ENCODE measurements at regions not wholly inside any gene's neighbourhood (a gene's known extent, or its start where the extent isn't known, plus 50 kb on each side); places are given as distances from the start of the nearest gene placed in this dataset.

DNA sequence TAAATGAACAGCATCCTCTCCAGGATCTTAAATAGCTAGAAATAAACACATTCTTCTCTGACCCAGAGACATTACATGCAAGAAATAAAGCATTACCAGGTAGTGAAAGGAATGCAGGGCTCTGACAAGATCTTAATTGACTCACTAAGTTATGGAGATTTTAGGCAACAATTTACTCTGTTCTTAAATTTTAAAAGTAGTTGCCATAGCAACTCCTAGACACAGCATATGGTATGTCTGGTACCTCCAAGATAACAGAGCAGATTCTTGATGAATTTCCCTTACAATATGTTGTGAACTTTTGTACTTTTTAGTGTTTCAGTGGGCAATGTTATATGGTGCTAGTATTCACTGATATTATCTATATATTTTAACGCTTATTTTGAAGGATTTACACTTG is 76.7 kb upstream of the G2E3 start:
- no peak for DNase-seq (ENCODE audit: low read depth, low spot score)
- in situ Hi-C loops (cut with HindIII; ENCODE audit: low sequenced_read_pairs): no loop called here
- TF ChIP-seq, protein P1, sequence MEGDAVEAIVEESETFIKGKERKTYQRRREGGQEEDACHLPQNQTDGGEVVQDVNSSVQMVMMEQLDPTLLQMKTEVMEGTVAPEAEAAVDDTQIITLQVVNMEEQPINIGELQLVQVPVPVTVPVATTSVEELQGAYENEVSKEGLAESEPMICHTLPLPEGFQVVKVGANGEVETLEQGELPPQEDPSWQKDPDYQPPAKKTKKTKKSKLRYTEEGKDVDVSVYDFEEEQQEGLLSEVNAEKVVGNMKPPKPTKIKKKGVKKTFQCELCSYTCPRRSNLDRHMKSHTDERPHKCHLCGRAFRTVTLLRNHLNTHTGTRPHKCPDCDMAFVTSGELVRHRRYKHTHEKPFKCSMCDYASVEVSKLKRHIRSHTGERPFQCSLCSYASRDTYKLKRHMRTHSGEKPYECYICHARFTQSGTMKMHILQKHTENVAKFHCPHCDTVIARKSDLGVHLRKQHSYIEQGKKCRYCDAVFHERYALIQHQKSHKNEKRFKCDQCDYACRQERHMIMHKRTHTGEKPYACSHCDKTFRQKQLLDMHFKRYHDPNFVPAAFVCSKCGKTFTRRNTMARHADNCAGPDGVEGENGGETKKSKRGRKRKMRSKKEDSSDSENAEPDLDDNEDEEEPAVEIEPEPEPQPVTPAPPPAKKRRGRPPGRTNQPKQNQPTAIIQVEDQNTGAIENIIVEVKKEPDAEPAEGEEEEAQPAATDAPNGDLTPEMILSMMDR (IDR thresholded peaks at IDR 0.05; ENCODE audit: low read depth, low read length): no peak
- no peak overlapping the region for H3K4me3 ChIP-seq (ENCODE audit: low read depth, low read length)

GRCh38 chr14:30484201-30484600 is 74.8 kb upstream of the G2E3 start:
- no peak overlapping the region for H3K4me3 ChIP-seq (ENCODE audit: low read depth, low read length)
- TF ChIP-seq, protein P1 (IDR thresholded peaks at IDR 0.05; ENCODE audit: low read depth, low read length): no peak
- in situ Hi-C loops (cut with HindIII; ENCODE audit: low sequenced_read_pairs): no loop called here
- DNase-seq (ENCODE audit: low read depth, low spot score): no peak

DNA sequence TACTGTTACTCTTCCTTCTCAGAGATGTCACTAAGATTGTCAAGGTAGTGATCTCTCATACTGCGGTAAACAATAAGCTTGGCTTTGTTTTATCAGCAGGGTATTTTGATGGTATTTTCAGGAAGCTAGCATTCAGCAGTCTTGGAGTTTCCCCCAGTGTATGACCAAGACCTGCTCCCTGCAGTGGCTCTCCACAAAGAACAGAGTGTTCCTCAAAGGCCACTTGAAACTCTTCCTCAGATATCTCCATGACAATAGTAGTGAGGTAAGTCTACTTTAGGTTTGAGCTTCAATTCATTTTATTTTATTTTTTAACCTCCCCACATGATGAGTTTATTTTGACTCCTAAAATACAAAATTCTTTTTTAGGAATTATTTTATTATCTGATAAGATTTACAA is 74.0 kb upstream of the G2E3 start:
- in situ Hi-C loops (cut with HindIII; ENCODE audit: low sequenced_read_pairs): no loop called here

DNA sequence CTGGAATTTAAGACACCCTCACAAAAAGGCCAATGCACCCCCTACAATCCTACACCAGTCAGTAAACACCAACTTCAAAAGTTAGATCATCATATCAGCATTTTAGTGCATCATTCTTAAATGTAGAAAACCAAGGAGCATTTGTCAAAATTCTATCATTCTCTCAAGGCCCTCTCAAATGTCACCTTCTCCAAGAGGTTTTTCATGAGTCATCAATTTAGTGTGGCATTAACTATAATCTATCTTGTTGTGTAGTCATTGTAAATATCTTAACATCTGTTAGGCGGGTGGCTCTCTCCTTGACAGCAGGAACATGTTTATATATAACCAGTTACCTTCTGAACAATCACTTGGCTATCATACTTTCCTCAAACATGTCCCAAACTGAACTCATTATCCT is 62.1 kb upstream of the G2E3 start:
- H3K4me3 ChIP-seq (ENCODE audit: low read depth, low read length): no peak overlapping the region
- TF ChIP-seq, protein P1 (IDR thresholded peaks at IDR 0.05; ENCODE audit: low read depth, low read length): no peak
- DNase-seq (ENCODE audit: low read depth, low spot score): no peak
- in situ Hi-C loops (cut with HindIII; ENCODE audit: low sequenced_read_pairs): no loop called here

More for the DNA sequence above, 74.0 kb upstream of the G2E3 start:
- H3K4me3 ChIP-seq (ENCODE audit: low read depth, low read length): no peak overlapping the region
- DNase-seq (ENCODE audit: low read depth, low spot score): no peak
- TF ChIP-seq, protein P1 (IDR thresholded peaks at IDR 0.05; ENCODE audit: low read depth, low read length): no peak

DNA sequence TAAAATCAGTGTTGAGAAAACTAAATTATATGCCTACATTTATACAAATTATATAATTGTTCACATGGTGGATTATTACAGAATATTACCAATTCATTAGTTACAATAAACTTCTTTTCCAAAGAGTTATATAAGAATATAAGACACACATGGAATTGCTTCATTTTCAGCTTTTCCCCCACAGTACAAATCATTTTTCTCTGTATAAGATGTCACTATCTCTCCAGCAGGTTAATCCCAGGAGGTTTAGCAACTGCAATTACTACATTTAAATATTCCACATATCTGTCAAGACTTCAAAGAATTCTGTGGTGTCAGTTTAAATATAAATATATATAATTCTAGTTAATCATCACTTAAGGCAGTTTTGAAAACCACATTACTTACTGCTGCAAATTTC is 59.6 kb upstream of the G2E3 start:
- TF ChIP-seq, protein P1 (IDR thresholded peaks at IDR 0.05; ENCODE audit: low read depth, low read length): no peak
- no peak overlapping the region for H3K4me3 ChIP-seq (ENCODE audit: low read depth, low read length)
- DNase-seq (ENCODE audit: low read depth, low spot score): no peak
- in situ Hi-C loops (cut with HindIII; ENCODE audit: low sequenced_read_pairs): no loop called here

DNA sequence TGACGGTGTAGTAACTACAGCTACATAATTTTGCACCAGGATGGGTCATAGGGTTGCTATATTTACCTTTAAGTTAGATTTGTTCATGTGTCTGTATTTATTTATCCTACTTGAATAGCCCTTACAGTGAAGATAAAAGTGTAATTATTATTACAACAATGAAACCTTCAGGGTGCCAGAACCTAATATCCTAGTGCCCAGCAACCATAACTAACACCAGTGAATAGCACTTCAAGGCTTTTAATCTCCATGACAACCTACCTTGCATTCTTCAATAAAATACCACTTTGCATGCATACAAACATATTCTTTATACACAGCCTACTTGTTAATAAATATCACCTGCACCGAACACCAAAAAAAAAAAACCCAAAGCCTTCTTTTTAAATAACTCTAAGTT is 58.7 kb upstream of the G2E3 start:
- in situ Hi-C loops (cut with HindIII; ENCODE audit: low sequenced_read_pairs): no loop called here
- TF ChIP-seq, protein P1 (IDR thresholded peaks at IDR 0.05; ENCODE audit: low read depth, low read length): no peak
- H3K4me3 ChIP-seq (ENCODE audit: low read depth, low read length): no peak overlapping the region
- no peak for DNase-seq (ENCODE audit: low read depth, low spot score)

DNA sequence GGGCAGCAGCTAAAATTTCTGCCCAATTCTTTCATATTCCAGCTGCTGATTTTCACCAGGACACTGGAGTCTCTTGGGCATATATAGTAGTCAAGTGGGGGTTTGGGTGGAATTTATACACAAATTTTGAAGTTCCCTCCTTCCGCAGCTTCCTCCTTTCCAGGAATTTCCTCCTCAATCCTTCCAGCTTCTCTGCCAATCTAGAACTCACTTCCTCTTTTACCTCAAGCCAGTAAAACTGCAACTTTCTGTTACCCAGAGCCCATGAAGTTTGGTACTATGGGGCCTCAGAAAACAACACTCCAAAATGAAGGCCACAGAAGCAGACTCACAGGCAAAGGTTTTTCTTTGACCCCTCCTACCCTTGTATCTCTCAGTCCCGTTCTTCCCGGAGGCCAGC is 51.7 kb upstream of the G2E3 start:
- in situ Hi-C loops (cut with HindIII; ENCODE audit: low sequenced_read_pairs): no loop called here
- H3K4me3 ChIP-seq (ENCODE audit: low read depth, low read length): no peak overlapping the region

More for the DNA sequence above, 51.7 kb upstream of the G2E3 start:
- no peak for DNase-seq (ENCODE audit: low read depth, low spot score)
- TF ChIP-seq, protein P1 (IDR thresholded peaks at IDR 0.05; ENCODE audit: low read depth, low read length): no peak

Data from astrocyte of the spinal cord (primary cell).